ENCODE measurements at regions not wholly inside any gene's neighbourhood (a gene's known extent, or its start where the extent isn't known, plus 50 kb on each side); places are given as distances from the start of the nearest gene placed in this dataset.

GRCh38 chr6:3594201-3594600 lies 137.4 kb upstream of the SLC22A23 start:
- Histone ChIP-seq H3K27me3 (ENCODE audit: insufficient read depth) (no peaks in the 10 kb centered on the region), H3K9me2 (ENCODE audit: insufficient read depth) (no peaks in the 10 kb centered on the region), H3K4me1 (ENCODE audit: insufficient read depth) (no peaks in the 10 kb centered on the region), H3K27ac (ENCODE audit: low read depth) (no peak overlapping the region), H3K79me2 (replicated peaks; ENCODE audit: insufficient read depth) (no peaks in the 10 kb centered on the region), H2AFZ (no peak overlapping the region), H3K4me3 (no peak overlapping the region), H3K4me2 (no peak overlapping the region), H4K20me1 (replicated peaks; ENCODE audit: insufficient read depth) (no peaks in the 10 kb centered on the region), H3F3A (replicated peaks; ENCODE audit: low read depth) (no peaks in the 10 kb centered on the region), H3K36me3 (ENCODE audit: insufficient read depth) (no peaks in the 10 kb centered on the region)
- H3K4me3 Mint-ChIP-seq = no peak overlapping the region
- H3K9me3 Mint-ChIP-seq = no peaks in the 10 kb centered on the region
- H3K36me3 Mint-ChIP-seq (ENCODE audit: low read depth) = no peaks in the 10 kb centered on the region
- no peak for TF ChIP-seq JUNB (IDR thresholded peaks at IDR 0.05; ENCODE audit: unreplicated experiment)
- TF ChIP-seq, protein P1, sequence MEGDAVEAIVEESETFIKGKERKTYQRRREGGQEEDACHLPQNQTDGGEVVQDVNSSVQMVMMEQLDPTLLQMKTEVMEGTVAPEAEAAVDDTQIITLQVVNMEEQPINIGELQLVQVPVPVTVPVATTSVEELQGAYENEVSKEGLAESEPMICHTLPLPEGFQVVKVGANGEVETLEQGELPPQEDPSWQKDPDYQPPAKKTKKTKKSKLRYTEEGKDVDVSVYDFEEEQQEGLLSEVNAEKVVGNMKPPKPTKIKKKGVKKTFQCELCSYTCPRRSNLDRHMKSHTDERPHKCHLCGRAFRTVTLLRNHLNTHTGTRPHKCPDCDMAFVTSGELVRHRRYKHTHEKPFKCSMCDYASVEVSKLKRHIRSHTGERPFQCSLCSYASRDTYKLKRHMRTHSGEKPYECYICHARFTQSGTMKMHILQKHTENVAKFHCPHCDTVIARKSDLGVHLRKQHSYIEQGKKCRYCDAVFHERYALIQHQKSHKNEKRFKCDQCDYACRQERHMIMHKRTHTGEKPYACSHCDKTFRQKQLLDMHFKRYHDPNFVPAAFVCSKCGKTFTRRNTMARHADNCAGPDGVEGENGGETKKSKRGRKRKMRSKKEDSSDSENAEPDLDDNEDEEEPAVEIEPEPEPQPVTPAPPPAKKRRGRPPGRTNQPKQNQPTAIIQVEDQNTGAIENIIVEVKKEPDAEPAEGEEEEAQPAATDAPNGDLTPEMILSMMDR (conservative IDR thresholded peaks at IDR 0.05; ENCODE audit: low read depth in 2 of 2) = no peak
- TF ChIP-seq POLR2AphosphoS5 (IDR thresholded peaks at IDR 0.05; ENCODE audit: low read depth) = no peak
- TF ChIP-seq, protein P2, sequence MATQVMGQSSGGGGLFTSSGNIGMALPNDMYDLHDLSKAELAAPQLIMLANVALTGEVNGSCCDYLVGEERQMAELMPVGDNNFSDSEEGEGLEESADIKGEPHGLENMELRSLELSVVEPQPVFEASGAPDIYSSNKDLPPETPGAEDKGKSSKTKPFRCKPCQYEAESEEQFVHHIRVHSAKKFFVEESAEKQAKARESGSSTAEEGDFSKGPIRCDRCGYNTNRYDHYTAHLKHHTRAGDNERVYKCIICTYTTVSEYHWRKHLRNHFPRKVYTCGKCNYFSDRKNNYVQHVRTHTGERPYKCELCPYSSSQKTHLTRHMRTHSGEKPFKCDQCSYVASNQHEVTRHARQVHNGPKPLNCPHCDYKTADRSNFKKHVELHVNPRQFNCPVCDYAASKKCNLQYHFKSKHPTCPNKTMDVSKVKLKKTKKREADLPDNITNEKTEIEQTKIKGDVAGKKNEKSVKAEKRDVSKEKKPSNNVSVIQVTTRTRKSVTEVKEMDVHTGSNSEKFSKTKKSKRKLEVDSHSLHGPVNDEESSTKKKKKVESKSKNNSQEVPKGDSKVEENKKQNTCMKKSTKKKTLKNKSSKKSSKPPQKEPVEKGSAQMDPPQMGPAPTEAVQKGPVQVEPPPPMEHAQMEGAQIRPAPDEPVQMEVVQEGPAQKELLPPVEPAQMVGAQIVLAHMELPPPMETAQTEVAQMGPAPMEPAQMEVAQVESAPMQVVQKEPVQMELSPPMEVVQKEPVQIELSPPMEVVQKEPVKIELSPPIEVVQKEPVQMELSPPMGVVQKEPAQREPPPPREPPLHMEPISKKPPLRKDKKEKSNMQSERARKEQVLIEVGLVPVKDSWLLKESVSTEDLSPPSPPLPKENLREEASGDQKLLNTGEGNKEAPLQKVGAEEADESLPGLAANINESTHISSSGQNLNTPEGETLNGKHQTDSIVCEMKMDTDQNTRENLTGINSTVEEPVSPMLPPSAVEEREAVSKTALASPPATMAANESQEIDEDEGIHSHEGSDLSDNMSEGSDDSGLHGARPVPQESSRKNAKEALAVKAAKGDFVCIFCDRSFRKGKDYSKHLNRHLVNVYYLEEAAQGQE (IDR thresholded peaks at IDR 0.05; ENCODE audit: unreplicated experiment) = no peak
- TF ChIP-seq, protein P3, sequence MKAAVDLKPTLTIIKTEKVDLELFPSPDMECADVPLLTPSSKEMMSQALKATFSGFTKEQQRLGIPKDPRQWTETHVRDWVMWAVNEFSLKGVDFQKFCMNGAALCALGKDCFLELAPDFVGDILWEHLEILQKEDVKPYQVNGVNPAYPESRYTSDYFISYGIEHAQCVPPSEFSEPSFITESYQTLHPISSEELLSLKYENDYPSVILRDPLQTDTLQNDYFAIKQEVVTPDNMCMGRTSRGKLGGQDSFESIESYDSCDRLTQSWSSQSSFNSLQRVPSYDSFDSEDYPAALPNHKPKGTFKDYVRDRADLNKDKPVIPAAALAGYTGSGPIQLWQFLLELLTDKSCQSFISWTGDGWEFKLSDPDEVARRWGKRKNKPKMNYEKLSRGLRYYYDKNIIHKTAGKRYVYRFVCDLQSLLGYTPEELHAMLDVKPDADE (IDR thresholded peaks at IDR 0.05) = no peak
- no peak for TF ChIP-seq ZNF331 (CRISPR knock-in tag; IDR thresholded peaks at IDR 0.05; ENCODE audit: low read depth)
- TF ChIP-seq ZNF114 (CRISPR knock-in tag; IDR thresholded peaks at IDR 0.05) = no peak
- TF ChIP-seq STAT1 (IDR thresholded peaks at IDR 0.05; ENCODE audit: unreplicated experiment) = no peak
- no peak for TF ChIP-seq EZH2 (IDR thresholded peaks at IDR 0.05; ENCODE audit: low read depth, unreplicated experiment)
- TF ChIP-seq NANOG (IDR thresholded peaks at IDR 0.05; ENCODE audit: borderline replicate concordance) = no peak
- TF ChIP-seq, protein P4, sequence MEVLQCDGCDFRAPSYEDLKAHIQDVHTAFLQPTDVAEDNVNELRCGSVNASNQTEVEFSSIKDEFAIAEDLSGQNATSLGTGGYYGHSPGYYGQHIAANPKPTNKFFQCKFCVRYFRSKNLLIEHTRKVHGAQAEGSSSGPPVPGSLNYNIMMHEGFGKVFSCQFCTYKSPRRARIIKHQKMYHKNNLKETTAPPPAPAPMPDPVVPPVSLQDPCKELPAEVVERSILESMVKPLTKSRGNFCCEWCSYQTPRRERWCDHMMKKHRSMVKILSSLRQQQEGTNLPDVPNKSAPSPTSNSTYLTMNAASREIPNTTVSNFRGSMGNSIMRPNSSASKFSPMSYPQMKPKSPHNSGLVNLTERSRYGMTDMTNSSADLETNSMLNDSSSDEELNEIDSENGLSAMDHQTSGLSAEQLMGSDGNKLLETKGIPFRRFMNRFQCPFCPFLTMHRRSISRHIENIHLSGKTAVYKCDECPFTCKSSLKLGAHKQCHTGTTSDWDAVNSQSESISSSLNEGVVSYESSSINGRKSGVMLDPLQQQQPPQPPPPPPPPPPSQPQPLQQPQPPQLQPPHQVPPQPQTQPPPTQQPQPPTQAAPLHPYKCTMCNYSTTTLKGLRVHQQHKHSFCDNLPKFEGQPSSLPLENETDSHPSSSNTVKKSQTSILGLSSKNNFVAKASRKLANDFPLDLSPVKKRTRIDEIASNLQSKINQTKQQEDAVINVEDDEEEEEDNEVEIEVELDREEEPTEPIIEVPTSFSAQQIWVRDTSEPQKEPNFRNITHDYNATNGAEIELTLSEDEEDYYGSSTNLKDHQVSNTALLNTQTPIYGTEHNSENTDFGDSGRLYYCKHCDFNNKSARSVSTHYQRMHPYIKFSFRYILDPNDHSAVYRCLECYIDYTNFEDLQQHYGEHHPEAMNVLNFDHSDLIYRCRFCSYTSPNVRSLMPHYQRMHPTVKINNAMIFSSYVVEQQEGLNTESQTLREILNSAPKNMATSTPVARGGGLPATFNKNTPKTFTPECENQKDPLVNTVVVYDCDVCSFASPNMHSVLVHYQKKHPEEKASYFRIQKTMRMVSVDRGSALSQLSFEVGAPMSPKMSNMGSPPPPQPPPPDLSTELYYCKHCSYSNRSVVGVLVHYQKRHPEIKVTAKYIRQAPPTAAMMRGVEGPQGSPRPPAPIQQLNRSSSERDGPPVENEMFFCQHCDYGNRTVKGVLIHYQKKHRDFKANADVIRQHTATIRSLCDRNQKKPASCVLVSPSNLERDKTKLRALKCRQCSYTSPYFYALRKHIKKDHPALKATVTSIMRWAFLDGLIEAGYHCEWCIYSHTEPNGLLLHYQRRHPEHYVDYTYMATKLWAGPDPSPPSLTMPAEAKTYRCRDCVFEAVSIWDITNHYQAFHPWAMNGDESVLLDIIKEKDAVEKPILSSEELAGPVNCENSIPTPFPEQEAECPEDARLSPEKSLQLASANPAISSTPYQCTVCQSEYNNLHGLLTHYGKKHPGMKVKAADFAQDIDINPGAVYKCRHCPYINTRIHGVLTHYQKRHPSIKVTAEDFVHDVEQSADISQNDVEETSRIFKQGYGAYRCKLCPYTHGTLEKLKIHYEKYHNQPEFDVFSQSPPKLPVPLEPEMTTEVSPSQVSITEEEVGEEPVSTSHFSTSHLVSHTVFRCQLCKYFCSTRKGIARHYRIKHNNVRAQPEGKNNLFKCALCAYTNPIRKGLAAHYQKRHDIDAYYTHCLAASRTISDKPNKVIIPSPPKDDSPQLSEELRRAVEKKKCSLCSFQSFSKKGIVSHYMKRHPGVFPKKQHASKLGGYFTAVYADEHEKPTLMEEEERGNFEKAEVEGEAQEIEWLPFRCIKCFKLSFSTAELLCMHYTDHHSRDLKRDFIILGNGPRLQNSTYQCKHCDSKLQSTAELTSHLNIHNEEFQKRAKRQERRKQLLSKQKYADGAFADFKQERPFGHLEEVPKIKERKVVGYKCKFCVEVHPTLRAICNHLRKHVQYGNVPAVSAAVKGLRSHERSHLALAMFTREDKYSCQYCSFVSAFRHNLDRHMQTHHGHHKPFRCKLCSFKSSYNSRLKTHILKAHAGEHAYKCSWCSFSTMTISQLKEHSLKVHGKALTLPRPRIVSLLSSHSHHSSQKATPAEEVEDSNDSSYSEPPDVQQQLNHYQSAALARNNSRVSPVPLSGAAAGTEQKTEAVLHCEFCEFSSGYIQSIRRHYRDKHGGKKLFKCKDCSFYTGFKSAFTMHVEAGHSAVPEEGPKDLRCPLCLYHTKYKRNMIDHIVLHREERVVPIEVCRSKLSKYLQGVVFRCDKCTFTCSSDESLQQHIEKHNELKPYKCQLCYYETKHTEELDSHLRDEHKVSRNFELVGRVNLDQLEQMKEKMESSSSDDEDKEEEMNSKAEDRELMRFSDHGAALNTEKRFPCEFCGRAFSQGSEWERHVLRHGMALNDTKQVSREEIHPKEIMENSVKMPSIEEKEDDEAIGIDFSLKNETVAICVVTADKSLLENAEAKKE (CRISPR knock-in tag; IDR thresholded peaks at IDR 0.05) = no peak
- no peak for TF ChIP-seq CREB1 (CRISPR knock-in tag; IDR thresholded peaks at IDR 0.05; ENCODE audit: low read depth)
- TF ChIP-seq EZH2phosphoT487 (IDR thresholded peaks at IDR 0.05; ENCODE audit: unreplicated experiment) = no peak
- H3K4me1 Mint-ChIP-seq = no peaks in the 10 kb centered on the region
- H3K27ac Mint-ChIP-seq = no peak overlapping the region
- H3K27me3 Mint-ChIP-seq (ENCODE audit: insufficient read depth, low read depth, poor library complexity) = peaks cover 1% of the 10 kb centered on the region
- ATAC-seq = no peak
- DNase-seq (ENCODE audit: low spot score) = no peak
